ENCODE measurements at regions not wholly inside any gene's neighbourhood (a gene's known extent, or its start where the extent isn't known, plus 50 kb on each side); places are given as distances from the start of the nearest gene placed in this dataset.

DNA sequence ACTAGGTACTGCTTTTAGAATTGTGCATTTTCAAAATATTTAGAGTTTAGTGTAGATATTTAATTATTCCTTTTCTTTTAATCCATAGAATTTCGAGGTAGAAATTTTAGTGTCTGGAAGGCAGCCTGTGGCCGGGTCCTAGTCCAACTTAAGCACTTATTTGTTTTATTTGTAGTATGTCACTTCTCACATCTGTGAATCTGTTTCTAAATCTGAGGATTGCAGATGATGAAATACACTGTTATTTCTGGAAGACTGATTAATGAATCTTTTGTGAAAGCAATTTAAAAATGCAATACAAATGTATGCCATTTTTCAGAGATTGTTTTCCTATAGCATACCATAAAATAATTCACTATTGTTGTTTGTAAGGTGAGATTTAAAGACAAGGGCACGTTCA lies 483.9 kb upstream of the TRIB2 start:
- TF ChIP-seq, protein P1, sequence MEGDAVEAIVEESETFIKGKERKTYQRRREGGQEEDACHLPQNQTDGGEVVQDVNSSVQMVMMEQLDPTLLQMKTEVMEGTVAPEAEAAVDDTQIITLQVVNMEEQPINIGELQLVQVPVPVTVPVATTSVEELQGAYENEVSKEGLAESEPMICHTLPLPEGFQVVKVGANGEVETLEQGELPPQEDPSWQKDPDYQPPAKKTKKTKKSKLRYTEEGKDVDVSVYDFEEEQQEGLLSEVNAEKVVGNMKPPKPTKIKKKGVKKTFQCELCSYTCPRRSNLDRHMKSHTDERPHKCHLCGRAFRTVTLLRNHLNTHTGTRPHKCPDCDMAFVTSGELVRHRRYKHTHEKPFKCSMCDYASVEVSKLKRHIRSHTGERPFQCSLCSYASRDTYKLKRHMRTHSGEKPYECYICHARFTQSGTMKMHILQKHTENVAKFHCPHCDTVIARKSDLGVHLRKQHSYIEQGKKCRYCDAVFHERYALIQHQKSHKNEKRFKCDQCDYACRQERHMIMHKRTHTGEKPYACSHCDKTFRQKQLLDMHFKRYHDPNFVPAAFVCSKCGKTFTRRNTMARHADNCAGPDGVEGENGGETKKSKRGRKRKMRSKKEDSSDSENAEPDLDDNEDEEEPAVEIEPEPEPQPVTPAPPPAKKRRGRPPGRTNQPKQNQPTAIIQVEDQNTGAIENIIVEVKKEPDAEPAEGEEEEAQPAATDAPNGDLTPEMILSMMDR (IDR thresholded peaks at IDR 0.05): no peak
- no peak for TF ChIP-seq POLR2A (IDR thresholded peaks at IDR 0.05)
